MM.1S (cell line): ENCODE measurements at regions not wholly inside any gene's neighbourhood (a gene's known extent, or its start where the extent isn't known, plus 50 kb on each side); places are given as distances from the start of the nearest gene placed in this dataset.

Source experiments
- DNase-seq: peaks from one replicate; pipeline ENCODE4 v3.0.0-alpha.2; 2015
- H2AFZ ChIP-seq: fragments of 300-600 bp; sonication (generic); 2 replicates; pipeline ENCODE4 v1.6.0; 2016; ENCODE audit warnings: antibody characterized with exemption, low read length
- H3F3A ChIP-seq: fragments of 300-600 bp; sonication (generic); 2 replicates; pipeline ENCODE4 v1.6.1; 2016; ENCODE audit warnings: mild to moderate bottlenecking, antibody characterized with exemption, low read length, moderate library complexity, mixed read lengths; ENCODE audit not compliant: insufficient read depth
- H3K27ac ChIP-seq: fragments of 300-600 bp; sonication (generic); 2 replicates; pipeline ENCODE4 v1.5.1; 2016; ENCODE audit warnings: mild to moderate bottlenecking, low read length
- H3K27me3 ChIP-seq: fragments of 300-600 bp; sonication (generic); replicated peaks from 2 replicates; pipeline ENCODE4 v1.6.0; 2016; ENCODE audit warnings: low read length; ENCODE audit not compliant: insufficient read depth
- H3K36me3 ChIP-seq: fragments of 300-600 bp; sonication (generic); replicated peaks from 2 replicates; pipeline ENCODE4 v1.6.1; 2016; ENCODE audit warnings: mild to moderate bottlenecking, low read length, mixed read lengths; ENCODE audit not compliant: insufficient read depth
- H3K4me1 ChIP-seq: fragments of 300-600 bp; sonication (generic); 2 replicates; pipeline ENCODE4 v1.6.1; 2016; ENCODE audit warnings: low read length, mixed read lengths
- H3K4me2 ChIP-seq: fragments of 300-600 bp; sonication (generic); 2 replicates; pipeline ENCODE4 v1.6.0; 2016; ENCODE audit warnings: low read depth, low read length
- H3K4me3 ChIP-seq: fragments of 300-600 bp; sonication (generic); 2 replicates; pipeline ENCODE4 v1.5.1; 2016; ENCODE audit warnings: low read length, mixed read lengths
- H3K79me2 ChIP-seq: fragments of 300-600 bp; sonication (generic); 2 replicates; pipeline ENCODE4 v1.6.1; 2016; ENCODE audit warnings: mixed run types, low read length, mixed read lengths
- H3K9ac ChIP-seq: fragments of 300-600 bp; sonication (generic); 2 replicates; pipeline ENCODE4 v1.6.1; 2016; ENCODE audit warnings: low read length, mixed read lengths
- H3K9me2 ChIP-seq: fragments of 300-600 bp; sonication (generic); replicated peaks from 2 replicates; pipeline ENCODE4 v1.6.1; 2016; ENCODE audit warnings: mild to moderate bottlenecking, low read length, mixed read lengths; ENCODE audit not compliant: insufficient read depth
- H3K9me3 ChIP-seq: fragments of 300-600 bp; sonication (generic); replicated peaks from 2 replicates; pipeline ENCODE4 v1.6.1; 2016; ENCODE audit warnings: mild to moderate bottlenecking, low read length, mixed read lengths; ENCODE audit not compliant: insufficient read depth
- H4K20me1 ChIP-seq: fragments of 300-600 bp; sonication (generic); 2 replicates; pipeline ENCODE4 v1.6.1; 2016; ENCODE audit warnings: mild to moderate bottlenecking, low read length, moderate library complexity, mixed read lengths; ENCODE audit not compliant: insufficient read depth
- EZH2 ChIP-seq: fragments of 300-600 bp; sonication (generic); optimal IDR thresholded peaks from 2 replicates; pipeline ENCODE3; 2017; ENCODE audit warnings: low read depth, mild to moderate bottlenecking, antibody characterized with exemption, low read length, mixed read lengths
- EZH2phosphoT487 ChIP-seq: fragments of 300-600 bp; sonication (generic); IDR thresholded peaks from 2 replicates; pipeline ENCODE4 v1.6.1; 2018; ENCODE audit warnings: antibody characterized with exemption, low read length
- TF ChIP-seq, protein P1 (sequence below): fragments of 300-600 bp; sonication (generic); IDR thresholded peaks from 2 replicates; pipeline ENCODE4 v1.5.1; 2016; ENCODE audit warnings: antibody characterized with exemption, low read length, mixed read lengths

DNA sequence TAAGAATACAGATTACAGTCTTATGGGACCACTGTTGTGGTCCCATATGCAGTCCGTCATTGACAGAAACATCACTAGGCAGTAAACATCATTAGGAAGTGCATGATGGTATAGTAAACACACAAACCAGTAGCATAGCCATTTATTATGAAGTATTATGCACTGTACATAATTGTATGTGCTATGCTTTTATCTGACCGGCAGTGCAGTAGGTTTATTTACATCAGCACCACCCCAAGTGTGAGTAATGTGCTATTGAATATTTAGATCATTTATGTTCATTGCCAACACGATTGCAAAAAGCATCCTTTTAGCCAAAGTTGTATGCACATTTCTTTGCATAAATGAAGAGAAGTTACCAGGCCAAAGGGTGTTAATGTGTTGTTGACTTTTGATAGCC, 531.6 kb upstream of the TBX3 start:
- Histone ChIP-seq H3K4me3 (no peak overlapping the region), H3K4me1 (no peaks in the 10 kb centered on the region), H3K4me2 (no peak overlapping the region), H3F3A (no peaks in the 10 kb centered on the region), H3K36me3 (no peaks in the 10 kb centered on the region), H3K27ac (no peak overlapping the region), H3K79me2 (no peaks in the 10 kb centered on the region), H4K20me1 (no peaks in the 10 kb centered on the region), H2AFZ (no peak overlapping the region), H3K9ac (no peak overlapping the region), H3K9me3 (no peaks in the 10 kb centered on the region), H3K9me2 (no peaks in the 10 kb centered on the region), H3K27me3 (peaks cover 3% of the 10 kb centered on the region; the same call in 1 of the 2 replicates)
- TF ChIP-seq EZH2, result no peak
- TF ChIP-seq EZH2phosphoT487, result no peak
- TF ChIP-seq, protein P1, sequence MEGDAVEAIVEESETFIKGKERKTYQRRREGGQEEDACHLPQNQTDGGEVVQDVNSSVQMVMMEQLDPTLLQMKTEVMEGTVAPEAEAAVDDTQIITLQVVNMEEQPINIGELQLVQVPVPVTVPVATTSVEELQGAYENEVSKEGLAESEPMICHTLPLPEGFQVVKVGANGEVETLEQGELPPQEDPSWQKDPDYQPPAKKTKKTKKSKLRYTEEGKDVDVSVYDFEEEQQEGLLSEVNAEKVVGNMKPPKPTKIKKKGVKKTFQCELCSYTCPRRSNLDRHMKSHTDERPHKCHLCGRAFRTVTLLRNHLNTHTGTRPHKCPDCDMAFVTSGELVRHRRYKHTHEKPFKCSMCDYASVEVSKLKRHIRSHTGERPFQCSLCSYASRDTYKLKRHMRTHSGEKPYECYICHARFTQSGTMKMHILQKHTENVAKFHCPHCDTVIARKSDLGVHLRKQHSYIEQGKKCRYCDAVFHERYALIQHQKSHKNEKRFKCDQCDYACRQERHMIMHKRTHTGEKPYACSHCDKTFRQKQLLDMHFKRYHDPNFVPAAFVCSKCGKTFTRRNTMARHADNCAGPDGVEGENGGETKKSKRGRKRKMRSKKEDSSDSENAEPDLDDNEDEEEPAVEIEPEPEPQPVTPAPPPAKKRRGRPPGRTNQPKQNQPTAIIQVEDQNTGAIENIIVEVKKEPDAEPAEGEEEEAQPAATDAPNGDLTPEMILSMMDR, result no peak
- no peak for DNase-seq

DNA sequence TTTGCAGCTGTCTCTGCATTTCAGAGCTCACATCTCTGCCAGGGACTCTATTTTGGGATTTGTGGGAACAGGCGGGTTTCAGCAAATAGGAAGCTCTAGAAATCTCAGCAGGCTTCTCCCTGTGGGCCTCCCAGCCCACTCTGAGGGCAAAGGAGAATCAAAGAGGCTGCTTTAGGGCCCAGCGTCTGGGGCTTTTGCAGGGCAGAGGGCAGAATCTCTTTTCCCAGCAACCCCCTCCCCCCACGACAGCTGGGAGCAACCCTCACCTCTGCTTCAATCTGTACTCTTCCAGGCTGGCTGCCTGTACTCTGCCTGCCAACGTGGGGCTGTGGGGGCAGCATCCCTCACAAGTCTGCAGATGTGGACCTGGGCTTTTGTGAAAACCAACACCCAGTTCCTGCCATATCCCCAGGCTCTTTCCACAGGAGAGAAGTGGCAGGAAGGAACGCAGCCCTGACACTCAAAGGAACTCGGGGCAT, 529.6 kb upstream of the TBX3 start:
- H3K9me2 ChIP-seq, result no peaks in the 10 kb centered on the region
- no peaks in the 10 kb centered on the region for H3F3A ChIP-seq
- H3K36me3 ChIP-seq, result no peaks in the 10 kb centered on the region
- no peak overlapping the region for H3K4me2 ChIP-seq
- H3K9ac ChIP-seq, result no peak overlapping the region
- no peaks in the 10 kb centered on the region for H3K9me3 ChIP-seq
- no peaks in the 10 kb centered on the region for H3K79me2 ChIP-seq
- no peak overlapping the region for H3K4me3 ChIP-seq
- DNase-seq, result no peak
- no peaks in the 10 kb centered on the region for H3K4me1 ChIP-seq
- TF ChIP-seq EZH2phosphoT487 (no peak), EZH2 (no peak)
- TF ChIP-seq, protein P1, result no peak
- no peaks in the 10 kb centered on the region for H4K20me1 ChIP-seq
- no peak overlapping the region for H2AFZ ChIP-seq
- no peak overlapping the region for H3K27ac ChIP-seq
- H3K27me3 ChIP-seq, result peaks cover 5% of the 10 kb centered on the region; the same call in 1 of the 2 replicates

DNA sequence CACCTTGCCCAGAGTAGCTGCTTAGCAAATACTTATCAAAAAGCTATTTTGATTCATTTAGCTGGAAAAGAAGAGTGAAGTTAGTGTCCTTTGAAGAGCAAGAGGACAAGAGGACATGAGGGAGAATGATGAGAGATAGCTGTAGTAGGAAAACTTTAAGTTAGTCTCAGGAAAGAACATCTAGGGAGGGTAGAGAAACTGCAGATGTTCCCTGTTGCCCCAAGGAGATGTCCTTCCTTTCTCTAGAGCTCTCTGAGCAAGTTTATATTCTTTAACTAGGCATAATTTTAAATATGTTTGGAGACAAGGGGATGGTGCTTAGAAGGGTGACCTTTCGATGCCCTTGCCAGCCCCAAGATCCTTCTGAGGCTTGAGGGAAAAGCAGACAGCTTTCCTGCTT, 529.1 kb upstream of the TBX3 start:
- TF ChIP-seq, protein P1, result no peak
- no peak for TF ChIP-seq EZH2
- no peak for TF ChIP-seq EZH2phosphoT487
- H3K9me3 ChIP-seq, result no peaks in the 10 kb centered on the region
- H3K36me3 ChIP-seq, result no peaks in the 10 kb centered on the region
- no peak overlapping the region for H3K9ac ChIP-seq
- H3K4me1 ChIP-seq, result no peaks in the 10 kb centered on the region
- H3K79me2 ChIP-seq, result no peaks in the 10 kb centered on the region
- no peaks in the 10 kb centered on the region for H4K20me1 ChIP-seq
- no peak overlapping the region for H3K4me3 ChIP-seq
- no peak overlapping the region for H2AFZ ChIP-seq
- H3F3A ChIP-seq, result no peaks in the 10 kb centered on the region
- H3K9me2 ChIP-seq, result no peaks in the 10 kb centered on the region
- H3K4me2 ChIP-seq, result no peak overlapping the region
- no peak overlapping the region for H3K27ac ChIP-seq
- H3K27me3 ChIP-seq, result peaks cover 5% of the 10 kb centered on the region; the same call in 1 of the 2 replicates
- DNase-seq, result no peak
